HepG2 (cell line): ENCODE measurements at regions not wholly inside any gene's neighbourhood (a gene's known extent, or its start where the extent isn't known, plus 50 kb on each side); places are given as distances from the start of the nearest gene placed in this dataset.

Source experiments
- ATAC-seq: fragments of 200-7000 bp; cut with Tn5 transposase; 3 replicates; pipeline ENCODE4 v1.9.1; 2020; ENCODE audit warnings: mild to moderate bottlenecking, moderate library complexity
- BruUV-seq: library from RNA; stranded (reverse); fragments of 400-500 nt; replicated peaks from 2 replicates; lab custom pipeline; 2021; lab: Mats Ljungman, UMichigan
- CTCF ChIA-PET: fragments of 300-600 bp; formaldehyde crosslinking; extraction: SDS; loops from one replicate; lab custom pipeline; 2021; ENCODE audit warnings: low total read pairs, inconsistent platforms, low intra/inter-chr PET ratio; lab: Yijun Ruan, JAX
- POLR2A ChIA-PET: fragments of 350-600 bp; sonication (Branson Sonifier 250); formaldehyde crosslinking; loops from one replicate; lab custom pipeline; 2020; ENCODE audit warnings: antibody characterized with exemption, inconsistent platforms; lab: Yijun Ruan, JAX
- DNase-seq: peaks from one replicate; pipeline ENCODE4 v3.0.0-alpha.2; 2015; ENCODE audit warnings: low spot score
- FAIRE-seq: peaks from 3 replicates; lab custom pipeline; 2011; peaks lifted over from hg19 to GRCh38; lab: Jason Lieb, UNC
- H2AFZ ChIP-seq: one replicate; pipeline ENCODE4 v1.6.1; 2011; ENCODE audit warnings: low read length, inconsistent platforms
- H3K27ac ChIP-seq: fragments of 300-600 bp; 3 replicates; pipeline ENCODE4 v1.8.0; 2011; ENCODE audit warnings: mixed run types, mild to moderate bottlenecking, mixed read lengths, low read length, inconsistent platforms; ENCODE audit not compliant: insufficient read depth; ENCODE audit errors: extremely low read length
- H3K27me3 ChIP-seq, 2 experiments: fragments of 200-600 bp in 1 of 2; 2 replicates in 1 of 2; 3 replicates in 1 of 2; pipeline versions ENCODE4 v1.6.0 to v1.8.0; 2011; ENCODE audit warnings: low read length in 2 of 2, mild to moderate bottlenecking in 2 of 2, moderate library complexity in 2 of 2, inconsistent platforms in 1 of 2; ENCODE audit not compliant: insufficient read depth in 2 of 2, control insufficient read depth in 1 of 2
- H3K36me3 ChIP-seq, 2 experiments: fragments of 200-600 bp in 1 of 2; replicated peaks in 1 of 2; 2 replicates in 1 of 2; 3 replicates in 1 of 2; pipeline versions ENCODE4 v1.5.1 to v1.8.0; 2011; ENCODE audit warnings: low read length in 2 of 2, inconsistent platforms in 1 of 2; ENCODE audit not compliant: insufficient read depth in 2 of 2, control insufficient read depth in 1 of 2
- H3K4me1 ChIP-seq: 2 replicates; pipeline ENCODE4 v1.5.1; 2012; ENCODE audit warnings: low read length, inconsistent platforms; ENCODE audit not compliant: insufficient read depth
- H3K4me2 ChIP-seq: 2 replicates; pipeline ENCODE4 v1.6.0; 2011; ENCODE audit warnings: low read depth, low read length, inconsistent platforms
- H3K4me3 ChIP-seq, 3 experiments: fragments of 200-600 bp in 1 of 3; sonication (generic), shearing (Covaris generic) in 1 of 3; replicated peaks in 1 of 3; 2 replicates each; pipeline ENCODE4 v1.5.1; 2011 to 2016; ENCODE audit warnings: low read length in 3 of 3, inconsistent platforms in 2 of 3, low read depth in 2 of 3, mild to moderate bottlenecking in 2 of 3, control low read depth in 1 of 3, mixed read lengths in 1 of 3; ENCODE audit not compliant: insufficient read depth in 1 of 3
- H3K79me2 ChIP-seq: one replicate; pipeline ENCODE4 v1.6.1; 2011; ENCODE audit warnings: low read length, inconsistent platforms; ENCODE audit not compliant: insufficient read depth
- H3K9ac ChIP-seq: 2 replicates; pipeline ENCODE4 v1.6.0; 2011; ENCODE audit warnings: mild to moderate bottlenecking, low read depth, low read length, inconsistent platforms; ENCODE audit not compliant: insufficient read depth
- H3K9me3 ChIP-seq: 2 replicates; pipeline ENCODE4 v1.5.1; 2012; ENCODE audit warnings: mild to moderate bottlenecking, low read length
- H4K20me1 ChIP-seq: 2 replicates; pipeline ENCODE4 v1.6.0; 2011; ENCODE audit warnings: inconsistent platforms, mild to moderate bottlenecking, low read length, moderate library complexity; ENCODE audit not compliant: insufficient read depth
- GABPA ChIP-seq, 2 experiments: IDR thresholded peaks; 2 replicates each; pipeline ENCODE4 v1.6.1; 2011 to 2016; ENCODE audit warnings: low read depth in 2 of 2, low read length in 1 of 2, missing biosample characterization in 1 of 2, missing genetic modification characterization in 1 of 2
- IRX3 ChIP-seq: sonication (generic); formaldehyde crosslinking; IDR thresholded peaks from 2 replicates; pipeline ENCODE4 v1.8.1; 2023; ENCODE audit warnings: mild to moderate bottlenecking, low read depth, missing genetic modification reagents, borderline replicate concordance
- KMT2B ChIP-seq: IDR thresholded peaks from 2 replicates; pipeline ENCODE4 v1.6.1; 2016; ENCODE audit warnings: missing genetic modification reagents, missing compliant biosample characterization
- NFIC ChIP-seq: IDR thresholded peaks from 2 replicates; pipeline ENCODE4 v1.6.1; 2012; ENCODE audit warnings: mild to moderate bottlenecking, low read length, inconsistent platforms
- RAD21 ChIP-seq: fragments of 450-650 bp; formaldehyde crosslinking; IDR thresholded peaks from 2 replicates; pipeline ENCODE4 v1.5.0; 2020; ENCODE audit warnings: mild to moderate bottlenecking
- RFXANK ChIP-seq: IDR thresholded peaks from 2 replicates; pipeline ENCODE4 v1.6.1; 2016
- SMAD9 ChIP-seq: sonication (generic); formaldehyde crosslinking; IDR thresholded peaks from 2 replicates; pipeline ENCODE4 v1.5.1; 2020; ENCODE audit warnings: mild to moderate bottlenecking, missing genetic modification reagents
- ZNF12 ChIP-seq: sonication (generic); formaldehyde crosslinking; IDR thresholded peaks from 2 replicates; pipeline ENCODE4 v1.5.0; 2020; ENCODE audit warnings: missing genetic modification reagents
- ZNF143 ChIP-seq: sonication (generic); formaldehyde crosslinking; IDR thresholded peaks from 2 replicates; pipeline ENCODE4 v1.4.0; 2020; ENCODE audit warnings: missing genetic modification reagents
- ZNF207 ChIP-seq: fragments of 450-650 bp; IDR thresholded peaks from 2 replicates; pipeline ENCODE4 v1.6.1; 2016; ENCODE audit warnings: antibody characterized with exemption, borderline replicate concordance
- ZNF331 ChIP-seq: sonication (generic); formaldehyde crosslinking; IDR thresholded peaks from 2 replicates; pipeline ENCODE4 v1.4.0; 2020; ENCODE audit warnings: missing genetic modification reagents
- ZNF720 ChIP-seq: sonication (generic); formaldehyde crosslinking; IDR thresholded peaks from 2 replicates; pipeline ENCODE4 v1.4.0; 2020; ENCODE audit warnings: missing genetic modification reagents
- ZNF737 ChIP-seq: sonication (generic); formaldehyde crosslinking; IDR thresholded peaks from 2 replicates; pipeline ENCODE4 v1.5.0; 2020; ENCODE audit warnings: missing genetic modification reagents, mild to moderate bottlenecking, borderline replicate concordance
- ZNF839 ChIP-seq: sonication (generic); formaldehyde crosslinking; IDR thresholded peaks from 2 replicates; pipeline ENCODE4 v1.4.0; 2020; ENCODE audit warnings: missing genetic modification reagents, mild to moderate bottlenecking, borderline replicate concordance
- WGBS: methylation state at CpG from one replicate; pipeline ENCODE4 v1.1.6; 2017; ENCODE audit warnings: low lambda C conversion rate; 5-methylcytosine and 5-hydroxymethylcytosine counted together
- in situ Hi-C: cut with HindIII; loops from 2 replicates; pipeline ENCODE4 v1.10.0; 2017; ENCODE audit warnings: low pct_unique_long_range_greater_than_20kb; ENCODE audit not compliant: extremely low pct_ligation_motif_present
- intact Hi-C: fragments of 100-400 bp; cut with micrococcal nuclease; formaldehyde crosslinking; loops from one replicate; pipeline ENCODE4 v1.10.0; 2022; ENCODE audit not compliant: unreplicated experiment
- TF ChIP-seq, protein P1 (sequence below): IDR thresholded peaks from 2 replicates; pipeline ENCODE4 v1.6.1; 2016; ENCODE audit warnings: low read depth
- TF ChIP-seq, protein P2 (sequence below): IDR thresholded peaks from 2 replicates; pipeline ENCODE4 v1.6.1; 2012; ENCODE audit warnings: low read depth, low read length, improper control_type of control experiment

DNA sequence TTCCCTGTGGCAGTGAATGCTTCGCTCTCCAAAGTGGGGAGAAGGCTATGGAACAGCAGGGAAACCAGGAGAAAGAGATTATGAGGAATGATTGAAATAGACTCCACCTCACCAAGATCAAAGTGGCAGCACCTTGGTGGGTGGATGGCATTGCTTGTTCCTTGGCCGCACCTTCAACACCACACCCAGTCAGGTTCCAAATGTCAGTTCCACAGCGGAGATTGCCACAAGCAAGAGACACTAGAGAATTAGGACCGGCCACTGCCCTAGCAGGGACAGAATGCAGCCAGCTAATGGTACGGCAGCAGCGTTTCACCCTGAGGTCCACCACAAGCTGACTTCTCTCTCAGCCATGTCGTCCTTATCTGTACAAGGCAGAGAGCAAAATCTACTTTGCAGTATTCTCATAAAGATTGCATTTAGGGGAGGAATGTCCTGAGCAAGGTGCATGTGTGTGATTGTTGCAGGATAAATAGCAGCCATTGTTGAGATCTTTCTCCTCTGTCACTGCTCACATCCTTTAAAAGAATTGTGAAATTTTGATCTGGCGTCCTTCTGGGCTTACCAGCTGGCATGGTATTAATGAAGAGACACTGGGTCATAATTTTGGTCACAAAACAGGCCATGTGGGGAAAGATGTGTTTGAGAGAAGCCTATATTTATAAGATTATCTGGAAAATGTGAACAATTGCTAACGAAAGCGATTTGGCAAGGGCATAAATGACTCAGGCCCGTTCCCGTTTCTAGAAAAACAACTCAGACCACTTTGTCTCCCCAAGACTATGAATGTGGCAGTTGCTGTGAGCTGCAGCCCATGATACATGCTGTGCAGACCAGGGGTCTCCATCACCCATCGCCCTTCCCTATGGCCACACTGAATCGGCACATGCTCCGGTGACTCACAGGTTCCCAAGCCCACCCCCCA is 228.6 kb upstream of the ID2 start:
- H3K9me3 ChIP-seq = no peaks in the 10 kb centered on the region
- CTCF ChIA-PET = no interaction called here
- DNase-seq (peak; percentile 15), FAIRE-seq (peak; percentile 30), ATAC-seq (no peak; the same call in 2 of the 3 replicates)
- no peak overlapping the region for H3K4me3 ChIP-seq
- POLR2A ChIA-PET = no interaction called here
- WGBS = 40% methylated on average over 15 of the region's 15 CpGs
- intact Hi-C loops (no loop called here), in situ Hi-C loops (no loop called here)
- TF ChIP-seq RAD21 (no peak), GABPA (IDR thresholded peaks at IDR 0.05; ENCODE audit: low read depth, low read length) (no peak), GABPA (CRISPR knock-in tag; IDR thresholded peaks at IDR 0.05; ENCODE audit: low read depth) (no peak), ZNF207 (no peak), RFXANK (CRISPR knock-in tag) (no peak), ZNF737 (CRISPR knock-in tag) (no peak), SMAD9 (CRISPR knock-in tag) (no peak), KMT2B (CRISPR knock-in tag) (no peak), ZNF143 (CRISPR knock-in tag) (no peak), IRX3 (CRISPR knock-in tag) (no peak), NFIC (no peak), ZNF720 (CRISPR knock-in tag) (no peak), ZNF839 (CRISPR knock-in tag) (no peak), ZNF12 (CRISPR knock-in tag) (no peak), ZNF331 (no peak)
- TF ChIP-seq, protein P1, sequence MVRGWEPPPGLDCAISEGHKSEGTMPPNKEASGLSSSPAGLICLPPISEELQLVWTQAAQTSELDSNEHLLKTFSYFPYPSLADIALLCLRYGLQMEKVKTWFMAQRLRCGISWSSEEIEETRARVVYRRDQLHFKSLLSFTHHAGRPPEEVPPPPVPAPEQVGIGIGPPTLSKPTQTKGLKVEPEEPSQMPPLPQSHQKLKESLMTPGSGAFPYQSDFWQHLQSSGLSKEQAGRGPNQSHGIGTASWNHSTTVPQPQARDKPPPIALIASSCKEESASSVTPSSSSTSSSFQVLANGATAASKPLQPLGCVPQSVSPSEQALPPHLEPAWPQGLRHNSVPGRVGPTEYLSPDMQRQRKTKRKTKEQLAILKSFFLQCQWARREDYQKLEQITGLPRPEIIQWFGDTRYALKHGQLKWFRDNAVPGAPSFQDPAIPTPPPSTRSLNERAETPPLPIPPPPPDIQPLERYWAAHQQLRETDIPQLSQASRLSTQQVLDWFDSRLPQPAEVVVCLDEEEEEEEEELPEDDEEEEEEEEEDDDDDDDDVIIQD = no peak
- TF ChIP-seq, protein P2, sequence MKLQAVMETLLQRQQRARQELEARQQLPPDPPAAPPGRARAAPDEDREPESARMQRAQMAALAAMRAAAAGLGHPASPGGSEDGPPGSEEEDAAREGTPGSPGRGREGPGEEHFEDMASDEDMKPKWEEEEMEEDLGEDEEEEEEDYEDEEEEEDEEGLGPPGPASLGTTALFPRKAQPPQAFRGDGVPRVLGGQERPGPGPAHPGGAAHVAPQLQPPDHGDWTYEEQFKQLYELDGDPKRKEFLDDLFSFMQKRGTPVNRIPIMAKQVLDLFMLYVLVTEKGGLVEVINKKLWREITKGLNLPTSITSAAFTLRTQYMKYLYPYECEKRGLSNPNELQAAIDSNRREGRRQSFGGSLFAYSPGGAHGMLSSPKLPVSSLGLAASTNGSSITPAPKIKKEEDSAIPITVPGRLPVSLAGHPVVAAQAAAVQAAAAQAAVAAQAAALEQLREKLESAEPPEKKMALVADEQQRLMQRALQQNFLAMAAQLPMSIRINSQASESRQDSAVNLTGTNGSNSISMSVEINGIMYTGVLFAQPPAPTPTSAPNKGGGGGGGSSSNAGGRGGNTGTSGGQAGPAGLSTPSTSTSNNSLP = no peak
- no peak overlapping the region for H3K9ac ChIP-seq
- no TSS peak for BruUV-seq
- H3K79me2 ChIP-seq = no peaks in the 10 kb centered on the region
- H2AFZ ChIP-seq = no peak overlapping the region
- H3K4me1 ChIP-seq = no peaks in the 10 kb centered on the region
- no peak overlapping the region for H3K4me2 ChIP-seq
- H3K36me3 ChIP-seq = no peaks in the 10 kb centered on the region
- H4K20me1 ChIP-seq = no peaks in the 10 kb centered on the region
- H3K27me3 ChIP-seq = peaks cover 0 to 17% of the 10 kb centered on the region in 2 experiments; a peak in 3 of 5 replicates
- H3K27ac ChIP-seq = no peak overlapping the region
